ENCODE measurements at regions not wholly inside any gene's neighbourhood (a gene's known extent, or its start where the extent isn't known, plus 50 kb on each side); places are given as distances from the start of the nearest gene placed in this dataset.

DNA sequence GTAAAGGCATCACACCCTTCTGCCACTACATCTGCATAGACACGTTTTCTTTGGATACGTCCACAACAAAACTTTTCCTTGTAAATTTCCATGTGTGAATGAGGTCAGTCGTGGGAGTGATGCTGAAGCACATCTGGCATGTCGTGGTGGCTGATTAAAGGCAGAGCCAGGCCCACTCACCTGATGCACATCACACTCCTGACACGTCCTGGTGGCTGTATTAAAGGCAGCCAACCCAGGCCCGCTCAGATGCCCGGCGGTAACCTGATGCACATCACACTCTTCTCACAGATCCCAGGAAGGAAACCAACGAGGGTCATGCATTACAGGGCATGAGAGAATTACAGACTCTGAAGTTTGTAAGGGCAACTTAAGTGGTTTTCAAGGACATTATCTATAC, 321.6 kb upstream of the B3GAT1 start:
- Histone ChIP-seq H3K36me3 (ENCODE audit: control insufficient read depth, insufficient read depth, low read length) (no peaks in the 10 kb centered on the region), H3K27me3 (ENCODE audit: control insufficient read depth, insufficient read depth, low read length) (no peaks in the 10 kb centered on the region), H3K4me3 (ENCODE audit: low read depth, low read length) (no peak overlapping the region)
- no peak for DNase-seq (ENCODE audit: low read depth)
- TF ChIP-seq, protein P1, sequence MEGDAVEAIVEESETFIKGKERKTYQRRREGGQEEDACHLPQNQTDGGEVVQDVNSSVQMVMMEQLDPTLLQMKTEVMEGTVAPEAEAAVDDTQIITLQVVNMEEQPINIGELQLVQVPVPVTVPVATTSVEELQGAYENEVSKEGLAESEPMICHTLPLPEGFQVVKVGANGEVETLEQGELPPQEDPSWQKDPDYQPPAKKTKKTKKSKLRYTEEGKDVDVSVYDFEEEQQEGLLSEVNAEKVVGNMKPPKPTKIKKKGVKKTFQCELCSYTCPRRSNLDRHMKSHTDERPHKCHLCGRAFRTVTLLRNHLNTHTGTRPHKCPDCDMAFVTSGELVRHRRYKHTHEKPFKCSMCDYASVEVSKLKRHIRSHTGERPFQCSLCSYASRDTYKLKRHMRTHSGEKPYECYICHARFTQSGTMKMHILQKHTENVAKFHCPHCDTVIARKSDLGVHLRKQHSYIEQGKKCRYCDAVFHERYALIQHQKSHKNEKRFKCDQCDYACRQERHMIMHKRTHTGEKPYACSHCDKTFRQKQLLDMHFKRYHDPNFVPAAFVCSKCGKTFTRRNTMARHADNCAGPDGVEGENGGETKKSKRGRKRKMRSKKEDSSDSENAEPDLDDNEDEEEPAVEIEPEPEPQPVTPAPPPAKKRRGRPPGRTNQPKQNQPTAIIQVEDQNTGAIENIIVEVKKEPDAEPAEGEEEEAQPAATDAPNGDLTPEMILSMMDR (IDR thresholded peaks at IDR 0.05; ENCODE audit: insufficient read depth, low read length, severe bottlenecking): no peak
- FAIRE-seq: no peak

DNA sequence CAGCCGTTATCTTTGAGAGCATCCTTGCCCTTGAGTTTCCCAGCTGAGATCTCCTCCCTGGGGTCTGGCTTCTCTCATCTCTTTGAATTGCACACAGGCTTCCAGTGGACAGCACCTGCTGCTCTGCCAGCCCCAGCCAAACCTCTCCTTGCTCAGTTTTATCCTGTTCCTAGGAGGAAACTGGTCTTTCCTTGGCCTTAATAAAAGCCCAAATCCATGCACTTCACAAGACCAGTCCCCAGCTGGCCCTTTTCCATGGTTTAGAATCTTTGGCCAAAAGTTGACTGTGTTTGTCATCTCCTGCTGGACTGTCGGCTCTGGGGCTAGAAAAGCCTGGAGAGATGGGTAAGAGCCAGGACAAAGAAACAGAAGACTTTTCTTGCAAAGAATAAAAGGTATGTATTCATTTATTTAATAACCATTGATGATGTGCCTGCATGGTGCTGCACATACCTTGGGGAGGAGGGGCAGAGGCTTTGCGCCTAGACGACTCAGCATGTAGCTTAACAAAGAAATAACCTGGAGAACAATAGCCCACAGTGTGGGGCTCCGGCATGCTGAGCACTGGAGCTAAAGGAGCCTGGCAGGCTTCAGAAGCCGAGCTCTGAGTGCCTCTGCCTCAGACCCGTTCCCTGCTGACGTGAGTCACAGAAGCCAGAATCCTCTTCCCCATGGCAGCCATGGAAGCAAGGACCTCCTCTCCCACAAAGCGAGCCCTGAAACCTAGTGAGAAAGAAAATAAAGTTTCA, 319.3 kb upstream of the B3GAT1 start:
- TF ChIP-seq, protein P1 (IDR thresholded peaks at IDR 0.05; ENCODE audit: insufficient read depth, low read length, severe bottlenecking): no peak
- no peak for DNase-seq (ENCODE audit: low read depth)
- H3K36me3 ChIP-seq (ENCODE audit: control insufficient read depth, insufficient read depth, low read length): no peaks in the 10 kb centered on the region
- H3K4me3 ChIP-seq (ENCODE audit: low read depth, low read length): no peak overlapping the region
- FAIRE-seq: no peak
- H3K27me3 ChIP-seq (ENCODE audit: control insufficient read depth, insufficient read depth, low read length): no peaks in the 10 kb centered on the region

DNA sequence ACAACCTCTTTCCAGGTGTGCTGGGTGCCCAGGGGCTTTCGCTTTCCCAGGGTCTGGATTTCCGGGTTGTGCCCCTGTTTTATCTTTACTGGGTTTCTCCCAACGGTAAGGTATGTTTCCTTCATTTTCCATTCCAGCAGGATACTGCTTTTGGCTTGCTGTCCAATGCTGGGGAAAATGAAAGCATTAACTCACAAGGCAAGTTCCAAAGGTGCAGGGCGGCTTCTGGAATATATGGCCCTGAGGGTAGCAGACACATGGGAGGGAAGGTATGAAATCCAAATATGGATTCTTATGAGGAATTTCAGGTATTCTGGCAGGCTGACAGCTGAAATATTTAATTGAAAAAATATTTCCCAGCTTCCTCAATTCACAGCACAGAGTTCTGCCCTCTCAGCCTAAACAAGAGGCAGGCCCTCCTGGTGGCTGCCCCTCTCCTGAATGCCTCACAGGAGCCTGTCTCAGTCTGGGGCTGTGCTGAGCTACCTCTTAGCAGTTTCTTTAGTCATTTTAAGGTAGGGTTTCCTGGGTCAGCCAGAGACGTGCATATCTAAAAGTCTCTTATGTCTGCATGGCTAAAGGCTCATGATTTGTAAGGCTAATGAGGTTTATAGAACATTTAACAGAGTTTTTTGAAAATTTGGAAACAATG, 318.6 kb upstream of the B3GAT1 start:
- no peaks in the 10 kb centered on the region for H3K27me3 ChIP-seq (ENCODE audit: control insufficient read depth, insufficient read depth, low read length)
- no peaks in the 10 kb centered on the region for H3K36me3 ChIP-seq (ENCODE audit: control insufficient read depth, insufficient read depth, low read length)
- TF ChIP-seq, protein P1 (IDR thresholded peaks at IDR 0.05; ENCODE audit: insufficient read depth, low read length, severe bottlenecking): no peak
- FAIRE-seq (no peak), DNase-seq (ENCODE audit: low read depth) (no peak)
- H3K4me3 ChIP-seq (ENCODE audit: low read depth, low read length): no peak overlapping the region

DNA sequence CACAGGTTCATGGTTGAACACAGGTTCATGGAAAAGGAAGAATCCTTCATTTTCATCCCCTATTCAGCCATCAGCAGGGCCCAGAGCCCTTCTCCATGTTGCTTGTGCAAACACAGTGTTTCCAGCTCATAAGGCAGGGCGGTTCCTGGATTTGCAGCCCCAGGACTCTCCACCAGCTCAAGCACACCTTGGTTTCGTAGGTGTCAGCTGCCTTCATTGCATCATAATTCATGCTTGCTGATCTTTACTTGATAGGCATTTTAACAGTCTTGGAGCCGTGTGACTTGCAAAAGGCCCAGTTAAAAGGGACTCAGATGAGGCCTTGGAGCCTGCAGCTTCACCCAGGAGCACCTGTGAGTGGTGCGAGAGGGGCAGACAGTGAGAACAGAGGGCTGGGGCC, 318.1 kb upstream of the B3GAT1 start:
- Histone ChIP-seq H3K36me3 (ENCODE audit: control insufficient read depth, insufficient read depth, low read length) (no peaks in the 10 kb centered on the region), H3K27me3 (ENCODE audit: control insufficient read depth, insufficient read depth, low read length) (no peaks in the 10 kb centered on the region), H3K4me3 (ENCODE audit: low read depth, low read length) (no peak overlapping the region)
- DNase-seq (ENCODE audit: low read depth) (no peak), FAIRE-seq (no peak)
- TF ChIP-seq, protein P1 (IDR thresholded peaks at IDR 0.05; ENCODE audit: insufficient read depth, low read length, severe bottlenecking): no peak

DNA sequence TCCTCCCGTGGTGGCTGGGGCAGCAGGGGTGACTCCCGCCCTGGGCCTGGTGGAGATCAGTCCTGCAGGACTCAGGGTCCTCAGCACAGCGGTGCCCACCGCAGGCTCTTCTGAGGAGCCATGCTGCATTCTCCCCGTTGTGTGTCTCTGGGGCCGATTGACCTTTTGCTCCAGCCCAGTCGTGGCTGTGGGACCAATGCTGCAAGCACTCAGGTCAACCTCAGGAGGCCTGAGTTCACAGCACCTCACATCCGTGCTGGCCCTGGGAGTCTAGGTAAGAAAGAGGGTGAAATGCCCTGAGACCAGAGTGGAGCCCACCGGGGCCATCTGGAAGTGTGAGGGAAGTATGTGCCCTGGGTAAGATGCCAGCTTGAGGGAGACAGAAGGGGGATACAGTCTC, 316.1 kb upstream of the B3GAT1 start:
- Histone ChIP-seq H3K36me3 (ENCODE audit: control insufficient read depth, insufficient read depth, low read length) (no peaks in the 10 kb centered on the region), H3K4me3 (ENCODE audit: low read depth, low read length) (no peak overlapping the region), H3K27me3 (ENCODE audit: control insufficient read depth, insufficient read depth, low read length) (no peaks in the 10 kb centered on the region)
- TF ChIP-seq, protein P1 (IDR thresholded peaks at IDR 0.05; ENCODE audit: insufficient read depth, low read length, severe bottlenecking): no peak
- DNase-seq (ENCODE audit: low read depth): no peak
- FAIRE-seq: no peak

Measured in bronchial epithelial cell (primary cell).